ENCODE measurements at regions not wholly inside any gene's neighbourhood (a gene's known extent, or its start where the extent isn't known, plus 50 kb on each side); places are given as distances from the start of the nearest gene placed in this dataset.

- TF ChIP-seq, protein P1, sequence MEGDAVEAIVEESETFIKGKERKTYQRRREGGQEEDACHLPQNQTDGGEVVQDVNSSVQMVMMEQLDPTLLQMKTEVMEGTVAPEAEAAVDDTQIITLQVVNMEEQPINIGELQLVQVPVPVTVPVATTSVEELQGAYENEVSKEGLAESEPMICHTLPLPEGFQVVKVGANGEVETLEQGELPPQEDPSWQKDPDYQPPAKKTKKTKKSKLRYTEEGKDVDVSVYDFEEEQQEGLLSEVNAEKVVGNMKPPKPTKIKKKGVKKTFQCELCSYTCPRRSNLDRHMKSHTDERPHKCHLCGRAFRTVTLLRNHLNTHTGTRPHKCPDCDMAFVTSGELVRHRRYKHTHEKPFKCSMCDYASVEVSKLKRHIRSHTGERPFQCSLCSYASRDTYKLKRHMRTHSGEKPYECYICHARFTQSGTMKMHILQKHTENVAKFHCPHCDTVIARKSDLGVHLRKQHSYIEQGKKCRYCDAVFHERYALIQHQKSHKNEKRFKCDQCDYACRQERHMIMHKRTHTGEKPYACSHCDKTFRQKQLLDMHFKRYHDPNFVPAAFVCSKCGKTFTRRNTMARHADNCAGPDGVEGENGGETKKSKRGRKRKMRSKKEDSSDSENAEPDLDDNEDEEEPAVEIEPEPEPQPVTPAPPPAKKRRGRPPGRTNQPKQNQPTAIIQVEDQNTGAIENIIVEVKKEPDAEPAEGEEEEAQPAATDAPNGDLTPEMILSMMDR (IDR thresholded peaks at IDR 0.05): no peak
- TF ChIP-seq POLR2A (IDR thresholded peaks at IDR 0.05): no peak
Measured at GRCh38 chr14:25666877-25667276, 616.9 kb upstream of the STXBP6 start.

Measured in lower leg skin (tissue), 3 donors.